ENCODE measurements at regions not wholly inside any gene's neighbourhood (a gene's known extent, or its start where the extent isn't known, plus 50 kb on each side); places are given as distances from the start of the nearest gene placed in this dataset.

DNA sequence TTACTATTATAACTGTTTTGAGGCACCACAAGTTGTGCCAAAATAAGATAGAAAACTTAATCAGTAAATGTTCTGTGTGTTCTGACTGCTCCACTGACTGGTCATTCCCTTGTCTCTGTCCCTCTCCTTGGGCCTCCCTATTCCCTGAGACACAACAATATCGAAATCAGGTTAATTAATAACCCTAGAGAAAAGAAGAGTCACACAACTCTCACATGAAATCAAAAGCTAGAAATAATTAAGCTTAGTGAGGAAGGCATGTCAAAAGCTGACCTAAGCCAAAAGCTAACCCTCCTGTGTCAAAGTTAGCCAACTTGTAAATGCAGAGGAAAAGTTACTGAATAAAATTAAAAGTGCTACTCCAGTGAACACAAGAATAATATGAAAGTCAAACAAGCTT, 53.8 kb upstream of the CCDC196 start:
- H3K36me3 ChIP-seq, result no peaks in the 10 kb centered on the region
- TF ChIP-seq, protein P1, sequence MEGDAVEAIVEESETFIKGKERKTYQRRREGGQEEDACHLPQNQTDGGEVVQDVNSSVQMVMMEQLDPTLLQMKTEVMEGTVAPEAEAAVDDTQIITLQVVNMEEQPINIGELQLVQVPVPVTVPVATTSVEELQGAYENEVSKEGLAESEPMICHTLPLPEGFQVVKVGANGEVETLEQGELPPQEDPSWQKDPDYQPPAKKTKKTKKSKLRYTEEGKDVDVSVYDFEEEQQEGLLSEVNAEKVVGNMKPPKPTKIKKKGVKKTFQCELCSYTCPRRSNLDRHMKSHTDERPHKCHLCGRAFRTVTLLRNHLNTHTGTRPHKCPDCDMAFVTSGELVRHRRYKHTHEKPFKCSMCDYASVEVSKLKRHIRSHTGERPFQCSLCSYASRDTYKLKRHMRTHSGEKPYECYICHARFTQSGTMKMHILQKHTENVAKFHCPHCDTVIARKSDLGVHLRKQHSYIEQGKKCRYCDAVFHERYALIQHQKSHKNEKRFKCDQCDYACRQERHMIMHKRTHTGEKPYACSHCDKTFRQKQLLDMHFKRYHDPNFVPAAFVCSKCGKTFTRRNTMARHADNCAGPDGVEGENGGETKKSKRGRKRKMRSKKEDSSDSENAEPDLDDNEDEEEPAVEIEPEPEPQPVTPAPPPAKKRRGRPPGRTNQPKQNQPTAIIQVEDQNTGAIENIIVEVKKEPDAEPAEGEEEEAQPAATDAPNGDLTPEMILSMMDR (IDR thresholded peaks at IDR 0.05), result no peak
- no peaks in the 10 kb centered on the region for H3K9me3 ChIP-seq
- no peak overlapping the region for H3K4me3 ChIP-seq (ENCODE audit: low read depth in 1 of 2, low read length in 1 of 2)
- H3K27me3 ChIP-seq, result no peaks in the 10 kb centered on the region
- H3K4me1 ChIP-seq (ENCODE audit: control insufficient read depth in 1 of 2, insufficient read depth in 1 of 2, low read depth in 1 of 2, low read length in 1 of 2), result no peaks in the 10 kb centered on the region
- H3K27ac ChIP-seq, result no peak overlapping the region

DNA sequence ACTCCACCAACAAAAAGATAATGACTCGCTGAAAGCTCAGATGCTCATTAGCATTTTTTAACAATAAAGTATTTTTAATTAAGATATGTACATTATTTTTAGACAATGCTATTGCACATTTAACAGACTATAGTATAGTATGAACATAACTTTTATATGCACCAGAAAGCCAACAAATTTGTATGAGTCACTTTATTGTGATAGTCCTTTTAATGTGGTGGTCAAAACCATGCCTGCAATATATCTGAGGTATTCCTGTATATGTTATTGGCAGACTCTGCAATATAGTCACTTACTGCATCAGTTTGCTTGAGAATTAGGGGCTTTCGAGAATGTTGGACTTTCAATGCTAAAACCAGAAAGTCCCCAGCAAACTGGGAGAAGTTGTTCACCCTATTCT, 51.7 kb upstream of the CCDC196 start:
- H3K36me3 ChIP-seq, result no peaks in the 10 kb centered on the region
- TF ChIP-seq, protein P1 (IDR thresholded peaks at IDR 0.05), result no peak
- H3K4me3 ChIP-seq (ENCODE audit: low read depth in 1 of 2, low read length in 1 of 2), result no peak overlapping the region
- no peaks in the 10 kb centered on the region for H3K9me3 ChIP-seq
- H3K4me1 ChIP-seq (ENCODE audit: control insufficient read depth in 1 of 2, insufficient read depth in 1 of 2, low read depth in 1 of 2, low read length in 1 of 2), result no peaks in the 10 kb centered on the region
- H3K27me3 ChIP-seq, result no peaks in the 10 kb centered on the region
- no peak overlapping the region for H3K27ac ChIP-seq

DNA sequence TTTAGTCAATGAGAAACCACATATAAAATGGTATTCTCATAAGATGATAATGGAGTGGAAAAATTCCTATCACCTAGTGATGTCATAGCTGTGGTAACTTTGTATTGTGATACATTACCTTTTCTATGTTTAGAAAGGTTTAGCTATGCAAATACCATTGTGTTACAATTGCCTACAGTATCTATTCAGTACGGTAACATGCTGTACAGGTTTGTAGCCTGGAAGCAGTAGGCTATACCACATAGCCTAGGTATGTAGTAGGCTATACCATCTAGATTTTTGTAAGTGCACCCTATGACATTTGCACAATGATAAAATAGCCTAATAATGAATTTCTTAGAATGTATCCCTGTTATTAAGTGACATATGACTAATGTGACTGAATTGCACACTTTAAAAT, 50.5 kb upstream of the CCDC196 start:
- TF ChIP-seq, protein P1 (IDR thresholded peaks at IDR 0.05), result no peak
- Histone ChIP-seq H3K4me3 (ENCODE audit: low read depth in 1 of 2, low read length in 1 of 2) (no peak overlapping the region), H3K9me3 (no peaks in the 10 kb centered on the region), H3K36me3 (no peaks in the 10 kb centered on the region), H3K27me3 (no peaks in the 10 kb centered on the region), H3K4me1 (ENCODE audit: control insufficient read depth in 1 of 2, insufficient read depth in 1 of 2, low read depth in 1 of 2, low read length in 1 of 2) (no peaks in the 10 kb centered on the region), H3K27ac (no peak overlapping the region)

Data from neutrophil (primary cell).